WTC11 (cell line): ENCODE measurements at regions not wholly inside any gene's neighbourhood (a gene's known extent, or its start where the extent isn't known, plus 50 kb on each side); places are given as distances from the start of the nearest gene placed in this dataset.

Source experiments
- CREM ChIP-seq: sonication (generic); formaldehyde crosslinking; IDR thresholded peaks from 2 replicates; pipeline ENCODE4 v1.8.1; 2022; ENCODE audit warnings: mild to moderate bottlenecking, missing genetic modification reagents, moderate library complexity
- ELF4 ChIP-seq: sonication (generic); formaldehyde crosslinking; IDR thresholded peaks from 2 replicates; pipeline ENCODE4 v1.8.1; 2022; ENCODE audit warnings: low read depth, mild to moderate bottlenecking, moderate library complexity, missing genetic modification reagents
- FOXJ3 ChIP-seq: sonication (generic); formaldehyde crosslinking; IDR thresholded peaks from 2 replicates; pipeline ENCODE4 v1.9.0; 2021; ENCODE audit warnings: missing genetic modification reagents, mild to moderate bottlenecking, borderline replicate concordance
- MYBL2 ChIP-seq: sonication (generic); formaldehyde crosslinking; IDR thresholded peaks from 2 replicates; pipeline ENCODE4 v1.8.1; 2023; ENCODE audit warnings: mild to moderate bottlenecking, moderate library complexity, missing genetic modification reagents
- RELA ChIP-seq: sonication (generic); formaldehyde crosslinking; IDR thresholded peaks from 2 replicates; pipeline ENCODE4 v1.8.1; 2022; ENCODE audit warnings: missing genetic modification reagents, mild to moderate bottlenecking, borderline replicate concordance
- ZNF121 ChIP-seq: sonication (generic); formaldehyde crosslinking; IDR thresholded peaks from 2 replicates; pipeline ENCODE4 v1.8.0; 2023; ENCODE audit warnings: missing genetic modification reagents
- TF ChIP-seq, protein P1 (sequence below): sonication (generic); formaldehyde crosslinking; IDR thresholded peaks from 2 replicates; pipeline ENCODE4 v1.8.1; 2022; ENCODE audit warnings: low read depth, mild to moderate bottlenecking, moderate library complexity, missing genetic modification reagents, borderline replicate concordance
- TF ChIP-seq, protein P2 (sequence below): fragments of 200-600 bp; IDR thresholded peaks from 2 replicates; pipeline ENCODE4 v1.8.0; 2022; ENCODE audit warnings: antibody characterized with exemption
- TF ChIP-seq, protein P3 (sequence below): sonication (generic); formaldehyde crosslinking; IDR thresholded peaks from 2 replicates; pipeline ENCODE4 v1.8.0; 2022; ENCODE audit warnings: mild to moderate bottlenecking, missing genetic modification reagents

DNA sequence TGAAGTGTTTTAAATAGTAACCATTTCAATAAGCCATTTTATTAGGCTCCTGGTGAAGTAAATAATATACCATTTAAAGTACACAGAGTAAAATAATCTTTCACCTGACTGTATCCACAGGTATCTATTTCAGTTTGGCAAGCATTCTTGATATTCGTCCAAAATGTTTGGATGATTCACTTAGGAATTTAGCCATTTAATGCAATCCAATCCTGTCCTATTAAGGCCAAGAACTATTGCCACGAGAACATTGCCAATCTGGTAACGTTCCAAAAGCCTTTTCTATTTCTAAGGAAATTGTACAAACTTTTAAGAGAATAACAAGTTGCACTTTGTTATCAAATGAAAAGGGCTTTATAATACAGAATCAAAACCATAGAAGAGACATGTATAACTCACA is 209.8 kb upstream of the THRB start:
- TF ChIP-seq, protein P1, sequence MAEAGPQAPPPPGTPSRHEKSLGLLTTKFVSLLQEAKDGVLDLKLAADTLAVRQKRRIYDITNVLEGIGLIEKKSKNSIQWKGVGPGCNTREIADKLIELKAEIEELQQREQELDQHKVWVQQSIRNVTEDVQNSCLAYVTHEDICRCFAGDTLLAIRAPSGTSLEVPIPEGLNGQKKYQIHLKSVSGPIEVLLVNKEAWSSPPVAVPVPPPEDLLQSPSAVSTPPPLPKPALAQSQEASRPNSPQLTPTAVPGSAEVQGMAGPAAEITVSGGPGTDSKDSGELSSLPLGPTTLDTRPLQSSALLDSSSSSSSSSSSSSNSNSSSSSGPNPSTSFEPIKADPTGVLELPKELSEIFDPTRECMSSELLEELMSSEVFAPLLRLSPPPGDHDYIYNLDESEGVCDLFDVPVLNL, result no peak
- TF ChIP-seq, protein P2, sequence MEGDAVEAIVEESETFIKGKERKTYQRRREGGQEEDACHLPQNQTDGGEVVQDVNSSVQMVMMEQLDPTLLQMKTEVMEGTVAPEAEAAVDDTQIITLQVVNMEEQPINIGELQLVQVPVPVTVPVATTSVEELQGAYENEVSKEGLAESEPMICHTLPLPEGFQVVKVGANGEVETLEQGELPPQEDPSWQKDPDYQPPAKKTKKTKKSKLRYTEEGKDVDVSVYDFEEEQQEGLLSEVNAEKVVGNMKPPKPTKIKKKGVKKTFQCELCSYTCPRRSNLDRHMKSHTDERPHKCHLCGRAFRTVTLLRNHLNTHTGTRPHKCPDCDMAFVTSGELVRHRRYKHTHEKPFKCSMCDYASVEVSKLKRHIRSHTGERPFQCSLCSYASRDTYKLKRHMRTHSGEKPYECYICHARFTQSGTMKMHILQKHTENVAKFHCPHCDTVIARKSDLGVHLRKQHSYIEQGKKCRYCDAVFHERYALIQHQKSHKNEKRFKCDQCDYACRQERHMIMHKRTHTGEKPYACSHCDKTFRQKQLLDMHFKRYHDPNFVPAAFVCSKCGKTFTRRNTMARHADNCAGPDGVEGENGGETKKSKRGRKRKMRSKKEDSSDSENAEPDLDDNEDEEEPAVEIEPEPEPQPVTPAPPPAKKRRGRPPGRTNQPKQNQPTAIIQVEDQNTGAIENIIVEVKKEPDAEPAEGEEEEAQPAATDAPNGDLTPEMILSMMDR, result no peak
- TF ChIP-seq, protein P3, sequence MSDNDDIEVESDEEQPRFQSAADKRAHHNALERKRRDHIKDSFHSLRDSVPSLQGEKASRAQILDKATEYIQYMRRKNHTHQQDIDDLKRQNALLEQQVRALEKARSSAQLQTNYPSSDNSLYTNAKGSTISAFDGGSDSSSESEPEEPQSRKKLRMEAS (CRISPR knock-in tag), result no peak
- TF ChIP-seq ELF4 (CRISPR knock-in tag), result no peak
- no peak for TF ChIP-seq ZNF121 (CRISPR knock-in tag)
- TF ChIP-seq CREM (CRISPR knock-in tag), result no peak
- TF ChIP-seq RELA (CRISPR knock-in tag), result no peak
- TF ChIP-seq MYBL2, result no peak
- no peak for TF ChIP-seq FOXJ3 (CRISPR knock-in tag)
